ENCODE measurements at regions not wholly inside any gene's neighbourhood (a gene's known extent, or its start where the extent isn't known, plus 50 kb on each side); places are given as distances from the start of the nearest gene placed in this dataset.

DNA sequence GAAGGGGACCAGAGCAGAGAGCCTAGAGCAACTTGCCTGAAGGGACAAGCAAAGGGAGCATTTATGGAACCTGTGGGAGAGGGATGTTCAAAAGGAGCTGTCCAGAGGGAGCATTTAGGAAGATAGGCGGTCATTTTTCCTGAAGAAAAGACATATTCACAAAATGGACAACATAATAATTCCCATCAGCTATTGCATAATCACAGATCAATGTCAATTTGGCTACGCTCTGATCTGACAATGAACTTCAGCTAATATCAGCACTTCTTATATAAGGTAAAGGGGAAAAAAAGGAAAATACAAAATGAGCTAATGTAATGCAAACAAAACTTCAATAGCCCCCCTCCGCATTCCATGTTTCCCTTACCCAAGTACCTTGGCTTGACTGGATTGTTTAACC, 291.1 kb upstream of the CDH7 start:
- Histone ChIP-seq H3K9ac (ENCODE audit: extremely low read depth, insufficient read length, low read length) (no peak overlapping the region), H4K5ac (ENCODE audit: insufficient read length, low read depth, low read length) (no peak overlapping the region), H3K79me1 (ENCODE audit: insufficient read depth, low read depth, low read length, poor library complexity, severe bottlenecking) (no peaks in the 10 kb centered on the region), H3K4me1 (ENCODE audit: insufficient read depth, low read length) (no peaks in the 10 kb centered on the region), H3K79me2 (ENCODE audit: insufficient read depth, low read length) (no peaks in the 10 kb centered on the region), H3K9me3 (ENCODE audit: control insufficient read depth, low read depth, low read length) (no peaks in the 10 kb centered on the region), H4K91ac (ENCODE audit: insufficient read length, low read depth, low read length) (no peak overlapping the region), H3K56ac (ENCODE audit: insufficient read length, low read depth, low read length) (no peak overlapping the region), H3K27me3 (ENCODE audit: insufficient read depth, low read length) (no peaks in the 10 kb centered on the region), H2BK5ac (ENCODE audit: insufficient read length, low read length) (no peak overlapping the region), H3K23ac (ENCODE audit: insufficient read length, low read depth, low read length) (no peak overlapping the region), H2BK15ac (ENCODE audit: low read depth, low read length) (no peak overlapping the region), H3K4me2 (ENCODE audit: insufficient read depth, insufficient read length, low read length) (no peak overlapping the region), H3K14ac (ENCODE audit: insufficient read depth, low read length) (no peak overlapping the region), H3K27ac (ENCODE audit: insufficient read length, low read depth, low read length) (no peak overlapping the region), H2BK20ac (ENCODE audit: low read depth, low read length, poor library complexity, severe bottlenecking) (no peak overlapping the region), H3K4ac (ENCODE audit: low read depth, low read length) (no peak overlapping the region), H2AFZ (ENCODE audit: low read length) (no peak overlapping the region), H3T11ph (ENCODE audit: low read length) (no peak overlapping the region), H2BK120ac (ENCODE audit: low read depth, low read length, poor library complexity, severe bottlenecking) (no peak overlapping the region), H2BK12ac (ENCODE audit: insufficient read length, low read depth, low read length) (no peak overlapping the region), H4K8ac (replicated peaks; ENCODE audit: insufficient read length, low read depth, low read length) (no peak overlapping the region), H2AK5ac (ENCODE audit: insufficient read length, low read length) (no peak overlapping the region), H4K20me1 (ENCODE audit: control insufficient read depth, insufficient read depth, insufficient read length) (no peaks in the 10 kb centered on the region), H3K18ac (ENCODE audit: insufficient read length, low read depth, low read length) (no peak overlapping the region), H3K23me2 (ENCODE audit: insufficient read length, low read depth, low read length, poor library complexity, severe bottlenecking) (no peaks in the 10 kb centered on the region)
- no CpG with 5 or more reads among the region's 3 CpGs for WGBS (ENCODE audit: extremely low coverage, insufficient read length, low lambda C conversion rate)
- no peak overlapping the region for H3K4me3 Mint-ChIP-seq
- no peak for DNase-seq
- H3K27me3 Mint-ChIP-seq (ENCODE audit: low read depth), result no peaks in the 10 kb centered on the region
- no peak overlapping the region for H3K27ac Mint-ChIP-seq
- no peaks in the 10 kb centered on the region for H3K4me1 Mint-ChIP-seq
- TF ChIP-seq, protein P1, sequence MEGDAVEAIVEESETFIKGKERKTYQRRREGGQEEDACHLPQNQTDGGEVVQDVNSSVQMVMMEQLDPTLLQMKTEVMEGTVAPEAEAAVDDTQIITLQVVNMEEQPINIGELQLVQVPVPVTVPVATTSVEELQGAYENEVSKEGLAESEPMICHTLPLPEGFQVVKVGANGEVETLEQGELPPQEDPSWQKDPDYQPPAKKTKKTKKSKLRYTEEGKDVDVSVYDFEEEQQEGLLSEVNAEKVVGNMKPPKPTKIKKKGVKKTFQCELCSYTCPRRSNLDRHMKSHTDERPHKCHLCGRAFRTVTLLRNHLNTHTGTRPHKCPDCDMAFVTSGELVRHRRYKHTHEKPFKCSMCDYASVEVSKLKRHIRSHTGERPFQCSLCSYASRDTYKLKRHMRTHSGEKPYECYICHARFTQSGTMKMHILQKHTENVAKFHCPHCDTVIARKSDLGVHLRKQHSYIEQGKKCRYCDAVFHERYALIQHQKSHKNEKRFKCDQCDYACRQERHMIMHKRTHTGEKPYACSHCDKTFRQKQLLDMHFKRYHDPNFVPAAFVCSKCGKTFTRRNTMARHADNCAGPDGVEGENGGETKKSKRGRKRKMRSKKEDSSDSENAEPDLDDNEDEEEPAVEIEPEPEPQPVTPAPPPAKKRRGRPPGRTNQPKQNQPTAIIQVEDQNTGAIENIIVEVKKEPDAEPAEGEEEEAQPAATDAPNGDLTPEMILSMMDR (conservative IDR thresholded peaks at IDR 0.05), result no peak
- no peaks in the 10 kb centered on the region for H3K36me3 Mint-ChIP-seq (ENCODE audit: insufficient read depth in 1 of 3, low read depth in 3 of 3)
- no peaks in the 10 kb centered on the region for H3K9me3 Mint-ChIP-seq
